H1 (cell line): ENCODE measurements at regions not wholly inside any gene's neighbourhood (a gene's known extent, or its start where the extent isn't known, plus 50 kb on each side); places are given as distances from the start of the nearest gene placed in this dataset.

ENCODE experiments used
- CTCF ChIA-PET: fragments of 300-600 bp; sonication (Branson Sonifier 250); formaldehyde crosslinking; loops from one replicate; lab custom pipeline; 2021; ENCODE audit not compliant: partially characterized antibody; lab: Charles Lee
- POLR2A ChIA-PET: fragments of 300-600 bp; sonication (Branson Sonifier 250); formaldehyde crosslinking; loops from one replicate; lab custom pipeline; 2021; ENCODE audit warnings: inconsistent platforms; ENCODE audit not compliant: partially characterized antibody; lab: Charles Lee
- DNase-seq, 2 experiments: peaks; one replicate each; pipeline versions ENCODE4 v3.0.0 to v3.0.0-alpha.2; 2010 to 2022; ENCODE audit warnings: low spot score in 2 of 2, low read depth in 1 of 2, mixed read lengths in 1 of 2
- FAIRE-seq: peaks from 2 replicates; lab custom pipeline; 2011; peaks lifted over from hg19 to GRCh38; lab: Jason Lieb, UNC
- H2AFZ ChIP-seq: 2 replicates; pipeline ENCODE4 v1.8.1; 2012; ENCODE audit warnings: low read length, inconsistent platforms
- H2AK5ac ChIP-seq: 2 replicates; pipeline ENCODE4 v1.6.1; 2013; ENCODE audit warnings: low read depth, low read length
- H2BK120ac ChIP-seq: replicated peaks from 2 replicates; pipeline ENCODE3; 2013; ENCODE audit warnings: low read depth, low read length, inconsistent platforms
- H2BK12ac ChIP-seq: 2 replicates; pipeline ENCODE4 v1.6.1; 2013; ENCODE audit warnings: low read depth, low read length
- H2BK15ac ChIP-seq: 2 replicates; pipeline ENCODE4 v1.6.1; 2013; ENCODE audit warnings: low read length
- H2BK20ac ChIP-seq: 2 replicates; pipeline ENCODE4 v1.6.1; 2013; ENCODE audit warnings: low read length
- H2BK5ac ChIP-seq: 2 replicates; pipeline ENCODE4 v1.6.1; 2013; ENCODE audit warnings: low read depth, low read length
- H3K14ac ChIP-seq: 2 replicates; pipeline ENCODE4 v1.6.1; 2013; ENCODE audit warnings: inconsistent platforms; ENCODE audit not compliant: insufficient read length
- H3K18ac ChIP-seq: 2 replicates; pipeline ENCODE4 v1.6.1; 2013; ENCODE audit warnings: low read length; ENCODE audit errors: extremely low read depth
- H3K23ac ChIP-seq: 2 replicates; pipeline ENCODE4 v1.6.1; 2013; ENCODE audit warnings: inconsistent platforms; ENCODE audit not compliant: insufficient read length
- H3K23me2 ChIP-seq: 2 replicates; pipeline ENCODE4 v1.6.1; 2013; ENCODE audit warnings: low read depth, low read length
- H3K27ac ChIP-seq: 2 replicates; pipeline ENCODE4 v1.6.1; 2011; ENCODE audit warnings: low read depth, low read length, inconsistent platforms
- H3K27me3 ChIP-seq, 4 experiments: replicated peaks in 1 of 4; 1 replicate in 1 of 4; 2 replicates in 3 of 4; pipeline versions ENCODE4 v1.6.1 to v1.8.1; 2011 to 2013; ENCODE audit warnings: low read length in 3 of 4, mild to moderate bottlenecking in 3 of 4, inconsistent platforms in 2 of 4, mixed read lengths in 2 of 4, moderate library complexity in 1 of 4; ENCODE audit not compliant: control insufficient read depth in 3 of 4, insufficient read depth in 3 of 4; ENCODE audit errors: extremely low read depth in 1 of 4
- H3K36me3 ChIP-seq, 4 experiments: 2 replicates each; pipeline versions ENCODE4 v1.6.1 to v1.8.1; 2011 to 2013; ENCODE audit warnings: mild to moderate bottlenecking in 4 of 4, low read length in 3 of 4, moderate library complexity in 2 of 4, control low read depth in 1 of 4, inconsistent platforms in 1 of 4; ENCODE audit not compliant: insufficient read depth in 4 of 4, control insufficient read depth in 2 of 4
- H3K4ac ChIP-seq: replicated peaks from 2 replicates; pipeline ENCODE3; 2013; ENCODE audit warnings: low read length, low read depth, mixed read lengths, inconsistent platforms; ENCODE audit not compliant: insufficient read length
- H3K4me1 ChIP-seq, 4 experiments: replicated peaks in 1 of 4; 1 replicate in 1 of 4; 2 replicates in 3 of 4; pipeline versions ENCODE4 v1.6.1 to v1.8.1; 2011 to 2013; ENCODE audit warnings: low read length in 3 of 4, inconsistent platforms in 2 of 4, mixed read lengths in 1 of 4; ENCODE audit not compliant: insufficient read depth in 4 of 4, control insufficient read depth in 3 of 4
- H3K4me2 ChIP-seq, 2 experiments: 2 replicates each; pipeline versions ENCODE4 v1.6.1 to v1.8.1; 2011 to 2013; ENCODE audit warnings: low read depth in 2 of 2, low read length in 2 of 2, control low read depth in 1 of 2, inconsistent platforms in 1 of 2, mild to moderate bottlenecking in 1 of 2; ENCODE audit not compliant: insufficient read depth in 1 of 2
- H3K4me3 ChIP-seq, 4 experiments: fragments of 200-600, 300-600 bp in 1 of 4; sonication (generic), shearing (Covaris generic), sonication (Bioruptor Twin) in 1 of 4; 2 replicates each; pipeline versions ENCODE4 v1.5.1 to v1.8.1; 2011 to 2016; ENCODE audit warnings: low read length in 4 of 4, low read depth in 3 of 4, control low read depth in 2 of 4, inconsistent platforms in 2 of 4, mild to moderate bottlenecking in 2 of 4, mixed read lengths in 1 of 4, moderate library complexity in 1 of 4; ENCODE audit not compliant: insufficient read depth in 2 of 4; ENCODE audit errors: extremely low read depth in 1 of 4
- H3K56ac ChIP-seq: replicated peaks from 2 replicates; pipeline ENCODE3; 2013; ENCODE audit warnings: low read depth, mild to moderate bottlenecking, mixed read lengths, low read length, inconsistent platforms; ENCODE audit not compliant: insufficient read length
- H3K79me1 ChIP-seq: 2 replicates; pipeline ENCODE4 v1.6.1; 2013; ENCODE audit warnings: low read depth, low read length, control low read depth
- H3K79me2 ChIP-seq, 2 experiments: 2 replicates each; pipeline versions ENCODE4 v1.6.1 to v1.8.1; 2012 to 2013; ENCODE audit warnings: low read length in 2 of 2, mild to moderate bottlenecking in 2 of 2, inconsistent platforms in 1 of 2; ENCODE audit not compliant: insufficient read depth in 2 of 2, control insufficient read depth in 1 of 2
- H3K9ac ChIP-seq, 4 experiments: replicated peaks in 1 of 4; 1 replicate in 1 of 4; 2 replicates in 3 of 4; pipeline versions ENCODE4 v1.6.1 to v1.8.1; 2011 to 2013; ENCODE audit warnings: low read depth in 3 of 4, low read length in 3 of 4, control low read depth in 2 of 4, mild to moderate bottlenecking in 2 of 4, moderate library complexity in 2 of 4, inconsistent platforms in 1 of 4; ENCODE audit errors: extremely low read depth in 1 of 4
- H3K9me3 ChIP-seq, 2 experiments: 2 replicates each; pipeline versions ENCODE4 v1.6.1 to v1.8.1; 2012 to 2013; ENCODE audit warnings: mild to moderate bottlenecking in 2 of 2, moderate library complexity in 2 of 2, control low read depth in 1 of 2, inconsistent platforms in 1 of 2, low read depth in 1 of 2, low read length in 1 of 2, mixed read lengths in 1 of 2; ENCODE audit not compliant: insufficient read depth in 2 of 2
- H4K20me1 ChIP-seq, 2 experiments: replicated peaks in 1 of 2; 2 replicates each; pipeline versions ENCODE3 to v1.8.1; 2011 to 2013; ENCODE audit warnings: inconsistent platforms in 2 of 2, low read length in 2 of 2, mild to moderate bottlenecking in 1 of 2; ENCODE audit not compliant: insufficient read depth in 2 of 2, control insufficient read depth in 1 of 2
- H4K5ac ChIP-seq: 2 replicates; pipeline ENCODE4 v1.6.1; 2013; ENCODE audit warnings: low read length, low read depth, mixed read lengths, inconsistent platforms; ENCODE audit not compliant: insufficient read length
- H4K8ac ChIP-seq: 2 replicates; pipeline ENCODE4 v1.8.0; 2013; ENCODE audit warnings: mild to moderate bottlenecking, moderate library complexity, low read length, inconsistent platforms; ENCODE audit not compliant: insufficient read depth; ENCODE audit errors: extremely low read depth
- H4K91ac ChIP-seq: replicated peaks from 2 replicates; pipeline ENCODE3; 2013; ENCODE audit warnings: low read length, mixed read lengths, inconsistent platforms; ENCODE audit not compliant: insufficient read length
- CEBPB ChIP-seq: IDR thresholded peaks from 2 replicates; pipeline ENCODE4 v1.6.1; 2012; ENCODE audit warnings: low read depth, low read length
- CHD1 ChIP-seq: IDR thresholded peaks from 2 replicates; pipeline ENCODE4 v1.6.1; 2012; ENCODE audit warnings: low read depth, low read length, improper control_type of control experiment
- CTCF ChIP-seq, 3 experiments: IDR thresholded peaks; 1 replicate in 2 of 3; 2 replicates in 1 of 3; pipeline versions ENCODE4 v1.5.1 to v1.6.1; 2011; ENCODE audit warnings: low read length in 3 of 3, mild to moderate bottlenecking in 3 of 3, inconsistent platforms in 2 of 3, low read depth in 1 of 3, moderate library complexity in 1 of 3; ENCODE audit not compliant: insufficient read depth in 1 of 3; ENCODE audit errors: control extremely low read depth in 1 of 3
- JUN ChIP-seq: IDR thresholded peaks from 2 replicates; pipeline ENCODE4 v1.6.1; 2011; ENCODE audit warnings: low read depth, mild to moderate bottlenecking, improper control_type of control experiment, low read length
- KDM1A ChIP-seq: fragments of 200-600, 300-600 bp; sonication (generic); IDR thresholded peaks from 2 replicates; pipeline ENCODE4 v1.7.1; 2016; ENCODE audit warnings: mild to moderate bottlenecking, low read length, borderline replicate concordance
- KDM4A ChIP-seq: IDR thresholded peaks from one replicate; pipeline ENCODE4 v1.7.1; 2012; ENCODE audit warnings: low read depth, mild to moderate bottlenecking, moderate library complexity, low read length, inconsistent platforms; ENCODE audit not compliant: severe bottlenecking
- NANOG ChIP-seq: IDR thresholded peaks from 2 replicates; pipeline ENCODE4 v1.6.1; 2011; ENCODE audit warnings: low read length, low read depth, mild to moderate bottlenecking, inconsistent platforms; ENCODE audit not compliant: insufficient read depth, poor library complexity, severe bottlenecking
- POU5F1 ChIP-seq: IDR thresholded peaks from 2 replicates; pipeline ENCODE4 v1.6.1; 2011; ENCODE audit warnings: low read depth, mild to moderate bottlenecking, low read length, moderate library complexity
- RFX5 ChIP-seq: IDR thresholded peaks from 2 replicates; pipeline ENCODE4 v1.6.1; 2011; ENCODE audit warnings: low read depth, low read length, improper control_type of control experiment, borderline replicate concordance
- RXRA ChIP-seq: IDR thresholded peaks from 2 replicates; pipeline ENCODE4 v1.6.1; 2011; ENCODE audit warnings: low read depth, mild to moderate bottlenecking, low read length, moderate library complexity; ENCODE audit not compliant: insufficient read depth
- SRF ChIP-seq: IDR thresholded peaks from 2 replicates; pipeline ENCODE4 v1.6.1; 2011; ENCODE audit warnings: mild to moderate bottlenecking, low read depth, low read length, moderate library complexity
- SUZ12 ChIP-seq: fragments of 200-600 bp; sonication (generic); IDR thresholded peaks from 2 replicates; pipeline ENCODE4 v1.6.1; 2012; ENCODE audit warnings: mild to moderate bottlenecking, inconsistent platforms, low read length, moderate library complexity, mixed read lengths
- TAF1 ChIP-seq: IDR thresholded peaks from 2 replicates; pipeline ENCODE4 v1.6.1; 2011; ENCODE audit warnings: mild to moderate bottlenecking, low read depth, low read length
- YY1 ChIP-seq: IDR thresholded peaks from 2 replicates; pipeline ENCODE4 v1.6.1; 2011; ENCODE audit warnings: low read depth, mild to moderate bottlenecking, low read length
- WGBS, 2 experiments: shearing (Covaris generic) in 1 of 2; methylation state at CpG; one replicate each; pipeline versions ENCODE4 v1.1.6 to v1.1.7; 2013 to 2015; ENCODE audit warnings: low lambda C conversion rate in 2 of 2, mixed read lengths in 2 of 2, inconsistent platforms in 1 of 2, low coverage in 1 of 2, missing lambda C conversion rate in 1 of 2; ENCODE audit not compliant: insufficient replicate concordance in 2 of 2, insufficient coverage in 1 of 2, insufficient read length in 1 of 2; ENCODE audit errors: extremely low coverage in 1 of 2, missing lambda C conversion rate in 1 of 2; 5-methylcytosine and 5-hydroxymethylcytosine counted together

- Histone ChIP-seq H3K79me2 (no peaks in the 10 kb centered on the region), H3K27ac (no peak overlapping the region), H3K56ac (no peak overlapping the region), H4K5ac (no peak overlapping the region), H3K9me3 (no peaks in the 10 kb centered on the region), H3K27me3 (no peaks in the 10 kb centered on the region), H3K4me1 (no peaks in the 10 kb centered on the region), H3K4ac (no peak overlapping the region), H3K79me1 (no peaks in the 10 kb centered on the region), H3K14ac (no peak overlapping the region), H3K4me2 (no peak overlapping the region), H2BK15ac (no peak overlapping the region), H2AFZ (no peak overlapping the region), H3K9ac (no peak overlapping the region), H3K4me3 (no peak overlapping the region), H4K20me1 (no peaks in the 10 kb centered on the region), H3K23me2 (no peaks in the 10 kb centered on the region), H4K8ac (no peak overlapping the region), H2BK120ac (no peak overlapping the region), H2BK5ac (no peak overlapping the region), H4K91ac (no peak overlapping the region), H3K36me3 (no peaks in the 10 kb centered on the region), H3K18ac (no peak overlapping the region), H3K23ac (no peak overlapping the region), H2AK5ac (no peak overlapping the region), H2BK12ac (no peak overlapping the region), H2BK20ac (no peak overlapping the region)
- DNase-seq = no peak
- ChIA-PET CTCF (no interaction called here), POLR2A (no interaction called here)
- no peak for FAIRE-seq
- WGBS, 2 experiments = 94% methylated on average over 4 of the region's 4 CpGs; no CpG with 5 or more reads in 1 of the 2 experiments
- TF ChIP-seq RFX5 (no peak), SUZ12 (no peak), TAF1 (no peak), CHD1 (no peak), CTCF (IDR thresholded peaks at IDR 0.05; ENCODE audit: control extremely low read depth in 1 of 3, insufficient read depth in 1 of 3, low read depth in 1 of 3, low read length in 3 of 3) (no peak), JUN (no peak), YY1 (no peak), SRF (no peak), KDM4A (no peak), POU5F1 (no peak), KDM1A (no peak), RXRA (no peak), NANOG (no peak), CEBPB (no peak)
These were observed 108.8 kb upstream of the TSPAN8 start for GRCh38 chr12:71266606-71267005.
